D721Med (cell line): ENCODE measurements at regions not wholly inside any gene's neighbourhood (a gene's known extent, or its start where the extent isn't known, plus 50 kb on each side); places are given as distances from the start of the nearest gene placed in this dataset.

Experiments
- DNase-seq: peaks from one replicate; pipeline ENCODE4 v3.0.0; 2011; ENCODE audit warnings: low spot score; ENCODE audit not compliant: insufficient read length
- FAIRE-seq: peaks from 2 replicates; lab custom pipeline; 2011; peaks lifted over from hg19 to GRCh38; lab: Jason Lieb, UNC
- CTCF ChIP-seq: IDR thresholded peaks from 2 replicates; pipeline ENCODE4 v1.5.1; 2012; ENCODE audit warnings: mild to moderate bottlenecking, control low read depth; ENCODE audit not compliant: insufficient read depth; ENCODE audit errors: missing control alignments

GRCh38 chr13:74320282-74320681 is 186.1 kb upstream of the KLF12 start:
- FAIRE-seq, result no peak

GRCh38 chr13:74316547-74316946 is 182.3 kb upstream of the KLF12 start:
- FAIRE-seq (no peak), DNase-seq (no peak)
- no peak for TF ChIP-seq CTCF

More at GRCh38 chr13:74320282-74320681, 186.1 kb upstream of the KLF12 start:
- DNase-seq, result no peak
- TF ChIP-seq CTCF, result no peak

- DNase-seq (no peak), FAIRE-seq (no peak)
- TF ChIP-seq CTCF, result no peak
Measured at GRCh38 chr13:74306496-74306895, 172.3 kb upstream of the KLF12 start.

GRCh38 chr13:74305876-74306275 is 171.7 kb upstream of the KLF12 start:
- DNase-seq, result no peak
- no peak for TF ChIP-seq CTCF
- FAIRE-seq, result no peak

- DNase-seq, result no peak
- FAIRE-seq, result no peak
- TF ChIP-seq CTCF, result no peak
Measured at GRCh38 chr13:74301258-74301935, 167.2 kb upstream of the KLF12 start.

GRCh38 chr13:74300162-74300561 is 166.0 kb upstream of the KLF12 start:
- no peak for DNase-seq
- no peak for FAIRE-seq
- no peak for TF ChIP-seq CTCF

GRCh38 chr13:74299721-74300120 is 165.5 kb upstream of the KLF12 start:
- no peak for TF ChIP-seq CTCF
- no peak for DNase-seq
- FAIRE-seq, result no peak
